ENCODE measurements at regions not wholly inside any gene's neighbourhood (a gene's known extent, or its start where the extent isn't known, plus 50 kb on each side); places are given as distances from the start of the nearest gene placed in this dataset.
"Not testable (repeated sequence)": the region's sequence is repeated elsewhere in the genome, so short reads cannot be mapped to it uniquely, and the experiment has no call there.

- DNase-seq, result no peak
These were observed 444.9 kb downstream of the SOX9 start for GRCh38 chr17:72565758-72566157.

GRCh38 chr17:72566671-72567484, 446.1 kb downstream of the SOX9 start:
- DNase-seq, result no peak

GRCh38 chr17:72567774-72568173, 447.0 kb downstream of the SOX9 start:
- DNase-seq, result no peak

GRCh38 chr17:72569148-72569946, 448.5 kb downstream of the SOX9 start:
- DNase-seq, result no peak

- DNase-seq, result no peak
These were observed 451.1 kb downstream of the SOX9 start for GRCh38 chr17:72571813-72572396.

- no peak for DNase-seq
These were observed 452.0 kb downstream of the SOX9 start for GRCh38 chr17:72572604-72573491.

GRCh38 chr17:72573492-72573801, 452.6 kb downstream of the SOX9 start:
- not testable (repeated sequence) for DNase-seq

- DNase-seq, result no peak
These were observed 454.1 kb downstream of the SOX9 start for GRCh38 chr17:72574675-72575510.

- DNase-seq, result no peak
These were observed 454.9 kb downstream of the SOX9 start for GRCh38 chr17:72575542-72576233.

GRCh38 chr17:72576289-72576759, 455.5 kb downstream of the SOX9 start:
- DNase-seq, result no peak

GRCh38 chr17:72578817-72579470, 458.1 kb downstream of the SOX9 start:
- DNase-seq, result no peak

- DNase-seq, result no peak
These were observed 459.1 kb downstream of the SOX9 start for GRCh38 chr17:72579990-72580320.

- DNase-seq, result no peak
These were observed 459.7 kb downstream of the SOX9 start for GRCh38 chr17:72580321-72581127.

GRCh38 chr17:72587156-72587555, 466.3 kb downstream of the SOX9 start:
- no peak for DNase-seq

- peak; percentile 10 for DNase-seq
These were observed 467.1 kb downstream of the SOX9 start for GRCh38 chr17:72587773-72588511.

GRCh38 chr17:72588561-72588960, 467.7 kb downstream of the SOX9 start:
- DNase-seq, result no peak

- DNase-seq, result peak; percentile 6
These were observed 468.1 kb downstream of the SOX9 start for GRCh38 chr17:72588961-72589360.

- no peak for DNase-seq
These were observed 469.6 kb downstream of the SOX9 start for GRCh38 chr17:72590382-72590781.

- no peak for DNase-seq
These were observed 470.1 kb downstream of the SOX9 start for GRCh38 chr17:72590882-72591281.
